ENCODE measurements at regions not wholly inside any gene's neighbourhood (a gene's known extent, or its start where the extent isn't known, plus 50 kb on each side); places are given as distances from the start of the nearest gene placed in this dataset.

DNA sequence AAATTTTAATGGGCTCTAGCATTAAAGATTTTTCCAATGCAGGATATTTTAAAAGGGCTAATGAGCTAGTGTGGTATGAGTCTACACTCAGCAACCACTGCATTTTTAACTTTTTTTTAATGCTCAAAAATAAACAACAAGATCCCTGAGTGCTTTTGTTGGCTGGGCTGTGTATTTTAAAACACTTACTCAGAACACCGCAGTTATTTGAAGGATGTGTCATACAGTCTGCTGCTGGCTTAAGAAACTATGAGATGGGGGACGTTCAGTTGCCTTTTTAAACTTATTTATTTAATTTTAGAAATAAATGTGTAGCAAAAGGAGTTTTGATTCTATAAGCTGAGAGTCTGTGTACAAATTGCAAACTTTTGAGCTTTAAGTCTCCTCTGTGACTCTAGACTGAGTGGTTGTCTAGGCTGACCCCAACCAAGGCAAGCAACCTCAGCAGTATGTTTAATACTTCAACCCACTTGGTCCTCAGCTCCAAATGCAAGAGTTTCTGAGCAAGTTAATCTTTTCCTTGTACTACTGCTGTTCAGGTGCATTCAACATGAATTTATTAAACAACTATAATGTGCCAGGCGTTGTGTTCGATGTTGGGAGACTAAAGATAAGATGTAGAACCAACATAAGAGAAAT is 278.6 kb upstream of the DIPK2B start:
- TF ChIP-seq POLR2AphosphoS5 (IDR thresholded peaks at IDR 0.05; ENCODE audit: low read depth, low read length): no peak; the same call in 1 of the 2 replicates
- TF ChIP-seq, protein P1, sequence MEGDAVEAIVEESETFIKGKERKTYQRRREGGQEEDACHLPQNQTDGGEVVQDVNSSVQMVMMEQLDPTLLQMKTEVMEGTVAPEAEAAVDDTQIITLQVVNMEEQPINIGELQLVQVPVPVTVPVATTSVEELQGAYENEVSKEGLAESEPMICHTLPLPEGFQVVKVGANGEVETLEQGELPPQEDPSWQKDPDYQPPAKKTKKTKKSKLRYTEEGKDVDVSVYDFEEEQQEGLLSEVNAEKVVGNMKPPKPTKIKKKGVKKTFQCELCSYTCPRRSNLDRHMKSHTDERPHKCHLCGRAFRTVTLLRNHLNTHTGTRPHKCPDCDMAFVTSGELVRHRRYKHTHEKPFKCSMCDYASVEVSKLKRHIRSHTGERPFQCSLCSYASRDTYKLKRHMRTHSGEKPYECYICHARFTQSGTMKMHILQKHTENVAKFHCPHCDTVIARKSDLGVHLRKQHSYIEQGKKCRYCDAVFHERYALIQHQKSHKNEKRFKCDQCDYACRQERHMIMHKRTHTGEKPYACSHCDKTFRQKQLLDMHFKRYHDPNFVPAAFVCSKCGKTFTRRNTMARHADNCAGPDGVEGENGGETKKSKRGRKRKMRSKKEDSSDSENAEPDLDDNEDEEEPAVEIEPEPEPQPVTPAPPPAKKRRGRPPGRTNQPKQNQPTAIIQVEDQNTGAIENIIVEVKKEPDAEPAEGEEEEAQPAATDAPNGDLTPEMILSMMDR (IDR thresholded peaks at IDR 0.05): no peak
- TF ChIP-seq SIN3A (IDR thresholded peaks at IDR 0.05; ENCODE audit: borderline replicate concordance, insufficient read depth, low read depth, low read length): no peak
- no peak for TF ChIP-seq TCF7L2 (IDR thresholded peaks at IDR 0.05; ENCODE audit: low read depth, low read length)

Measured in Panc1 (cell line).